Adipocyte (in vitro differentiated cells): ENCODE measurements at regions not wholly inside any gene's neighbourhood (a gene's known extent, or its start where the extent isn't known, plus 50 kb on each side); places are given as distances from the start of the nearest gene placed in this dataset.

Experiments used
- DNase-seq: peaks from one replicate; pipeline ENCODE4 v3.0.0-alpha.2; 2015; ENCODE audit warnings: low read depth
- H3K27me3 ChIP-seq: replicated peaks from 2 replicates; pipeline ENCODE4 v1.7.0; 2013; ENCODE audit warnings: mild to moderate bottlenecking, low read length, moderate library complexity; ENCODE audit not compliant: control insufficient read depth, insufficient read depth
- H3K36me3 ChIP-seq: 2 replicates; pipeline ENCODE4 v1.7.0; 2013; ENCODE audit warnings: low read length, mild to moderate bottlenecking, moderate library complexity; ENCODE audit not compliant: control insufficient read depth, insufficient read depth, severe bottlenecking
- H3K4me1 ChIP-seq: 2 replicates; pipeline ENCODE4 v1.7.0; 2013; ENCODE audit warnings: mild to moderate bottlenecking, low read length, moderate library complexity; ENCODE audit not compliant: control insufficient read depth, insufficient read depth
- H3K4me3 ChIP-seq: 2 replicates; pipeline ENCODE4 v1.7.0; 2013; ENCODE audit warnings: mild to moderate bottlenecking, low read length, moderate library complexity
- H3K9ac ChIP-seq: 2 replicates; pipeline ENCODE4 v1.7.0; 2013; ENCODE audit warnings: mild to moderate bottlenecking, low read length, moderate library complexity
- H3K9me3 ChIP-seq: 2 replicates; pipeline ENCODE4 v1.7.0; 2013; ENCODE audit warnings: mild to moderate bottlenecking, low read length, moderate library complexity; ENCODE audit not compliant: control insufficient read depth

DNA sequence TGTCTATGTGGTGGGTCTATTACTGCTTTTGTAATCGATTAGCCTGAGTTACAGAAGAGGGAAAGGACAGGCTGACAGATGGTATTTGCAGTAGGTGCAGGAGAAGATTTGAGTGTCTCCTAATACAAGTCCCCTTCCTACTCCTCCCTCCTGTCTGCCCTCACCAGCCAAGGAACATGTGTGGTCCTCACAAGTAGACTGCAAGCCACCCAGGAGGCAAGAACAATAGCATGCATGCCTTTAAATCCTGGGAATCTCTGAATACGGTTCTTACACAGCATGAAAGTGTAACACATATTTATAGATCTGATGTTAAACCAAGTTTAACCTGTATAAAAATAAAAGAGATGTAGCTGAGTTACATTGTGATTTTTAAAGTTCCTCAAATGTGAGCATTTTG is 117.0 kb downstream of the PTCSC3 start:
- Histone ChIP-seq H3K4me1 (no peaks in the 10 kb centered on the region), H3K9me3 (no peaks in the 10 kb centered on the region), H3K9ac (no peak overlapping the region), H3K4me3 (no peak overlapping the region), H3K27me3 (peaks cover 8% of the 10 kb centered on the region), H3K36me3 (no peaks in the 10 kb centered on the region)
- no peak for DNase-seq

DNA sequence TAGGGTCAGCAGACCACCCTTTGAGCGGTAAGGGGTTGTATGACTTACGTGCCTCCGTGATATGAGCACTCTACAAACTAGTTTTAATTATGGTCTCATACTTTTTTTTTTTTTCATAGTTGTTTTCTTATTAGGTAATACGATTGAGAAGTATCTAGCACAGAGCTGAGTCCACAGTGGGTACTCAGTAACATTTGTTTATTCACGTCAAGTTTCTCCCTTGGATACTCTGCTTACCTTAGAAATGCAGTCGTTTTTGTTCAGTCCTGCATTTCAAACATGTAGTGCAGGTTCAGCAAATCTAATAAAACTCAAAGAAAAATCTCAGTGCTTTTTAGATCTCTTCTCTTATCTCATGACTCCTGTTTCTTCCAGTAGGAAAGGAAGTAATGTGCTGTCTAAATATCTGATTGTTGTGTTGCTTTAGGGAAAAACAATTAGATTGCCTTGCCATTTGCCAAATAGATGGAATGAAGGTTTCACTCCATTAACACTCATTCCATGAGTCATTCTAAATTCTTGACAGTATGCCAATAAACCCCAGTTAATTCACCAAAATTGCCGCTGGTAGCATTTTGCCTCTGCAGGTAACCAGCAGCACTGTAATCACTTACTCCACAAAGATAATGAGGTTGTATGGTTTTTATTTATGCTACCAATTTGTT is 118.9 kb downstream of the PTCSC3 start:
- Histone ChIP-seq H3K4me1 (no peaks in the 10 kb centered on the region), H3K27me3 (peaks cover 8% of the 10 kb centered on the region)

GRCh38 chr14:36056845-36057244 is 119.7 kb downstream of the PTCSC3 start:
- no peak overlapping the region for H3K9ac ChIP-seq
- H3K9me3 ChIP-seq: no peaks in the 10 kb centered on the region
- H3K36me3 ChIP-seq: no peaks in the 10 kb centered on the region
- DNase-seq: no peak
- H3K27me3 ChIP-seq: peaks cover 11% of the 10 kb centered on the region
- H3K4me3 ChIP-seq: no peak overlapping the region
- no peaks in the 10 kb centered on the region for H3K4me1 ChIP-seq

More for the DNA sequence above, 118.9 kb downstream of the PTCSC3 start:
- no peak for DNase-seq
- Histone ChIP-seq H3K4me3 (no peak overlapping the region), H3K9me3 (no peaks in the 10 kb centered on the region), H3K9ac (no peak overlapping the region), H3K36me3 (no peaks in the 10 kb centered on the region)

GRCh38 chr14:36055681-36056225 is 120.8 kb downstream of the PTCSC3 start:
- H3K4me1 ChIP-seq: no peaks in the 10 kb centered on the region
- H3K4me3 ChIP-seq: no peak overlapping the region
- DNase-seq: no peak
- no peaks in the 10 kb centered on the region for H3K9me3 ChIP-seq
- peaks cover 11% of the 10 kb centered on the region for H3K27me3 ChIP-seq
- no peak overlapping the region for H3K9ac ChIP-seq
- H3K36me3 ChIP-seq: no peaks in the 10 kb centered on the region

- H3K27me3 ChIP-seq: peaks cover 10% of the 10 kb centered on the region
- H3K36me3 ChIP-seq: no peaks in the 10 kb centered on the region
- H3K4me3 ChIP-seq: no peak overlapping the region
- H3K4me1 ChIP-seq: no peaks in the 10 kb centered on the region
- H3K9ac ChIP-seq: no peak overlapping the region
- H3K9me3 ChIP-seq: no peaks in the 10 kb centered on the region
- no peak for DNase-seq
Observed at GRCh38 chr14:36055052-36055378, 121.5 kb downstream of the PTCSC3 start.

DNA sequence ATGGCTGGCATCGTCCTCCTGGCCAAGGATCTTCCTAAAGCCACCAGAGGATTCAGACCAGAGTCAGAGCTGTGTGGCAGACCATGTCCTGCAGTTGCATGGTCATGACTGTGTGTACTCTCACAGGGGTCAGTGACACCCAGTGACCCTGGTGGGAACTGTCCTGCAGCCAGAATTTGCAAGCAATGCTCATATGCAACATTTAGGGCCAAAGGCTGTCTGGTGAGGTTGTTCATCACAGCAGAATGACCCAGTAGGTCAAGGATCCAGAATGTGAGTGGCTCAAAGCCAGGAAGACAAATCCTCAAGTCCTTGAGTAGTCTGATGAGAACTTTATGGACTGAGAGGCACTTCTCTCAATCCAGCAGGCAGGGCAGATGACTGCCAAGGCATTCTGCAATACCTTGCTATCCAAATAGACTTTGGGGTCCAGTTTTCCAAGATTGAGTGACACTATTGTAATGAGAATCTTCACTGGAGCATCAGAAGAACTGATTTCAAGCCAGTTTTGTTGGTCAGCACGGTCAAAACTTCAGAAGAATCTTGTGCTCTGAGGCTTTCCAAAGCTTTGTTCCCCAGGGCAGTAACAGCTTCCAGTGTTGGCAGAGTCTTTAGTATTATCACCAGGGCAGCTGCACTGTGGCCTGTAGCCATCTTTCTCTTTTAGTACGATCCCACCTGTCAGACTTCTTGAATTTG is 122.0 kb downstream of the PTCSC3 start:
- H3K9me3 ChIP-seq: no peaks in the 10 kb centered on the region
- peaks cover 5% of the 10 kb centered on the region for H3K27me3 ChIP-seq
- no peak overlapping the region for H3K4me3 ChIP-seq
- no peaks in the 10 kb centered on the region for H3K36me3 ChIP-seq
- H3K4me1 ChIP-seq: no peaks in the 10 kb centered on the region
- no peak for DNase-seq
- no peak overlapping the region for H3K9ac ChIP-seq

DNA sequence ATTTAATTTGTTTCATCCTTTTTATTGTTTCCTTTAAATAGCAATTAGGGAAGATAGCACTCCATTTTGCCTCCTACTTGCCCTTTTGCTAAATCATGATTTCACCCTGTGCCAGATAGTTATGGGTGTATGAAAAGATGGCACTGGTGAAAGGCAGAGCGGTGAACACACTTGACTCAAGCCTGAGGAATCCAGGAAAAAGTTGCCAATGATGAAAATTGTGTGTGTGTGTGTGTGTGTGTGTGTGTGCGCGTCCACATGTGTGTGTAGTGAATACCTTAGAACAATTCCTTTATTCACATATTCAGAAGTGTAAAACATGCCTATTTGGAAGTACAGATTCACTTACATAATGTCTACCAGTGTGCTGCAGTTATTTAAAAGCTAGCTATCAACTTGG is 123.8 kb downstream of the PTCSC3 start:
- H3K4me1 ChIP-seq: no peaks in the 10 kb centered on the region
- no peaks in the 10 kb centered on the region for H3K36me3 ChIP-seq
- no peak overlapping the region for H3K4me3 ChIP-seq
- no peak overlapping the region for H3K9ac ChIP-seq
- no peaks in the 10 kb centered on the region for H3K9me3 ChIP-seq
- no peak for DNase-seq
- peaks cover 3% of the 10 kb centered on the region for H3K27me3 ChIP-seq

DNA sequence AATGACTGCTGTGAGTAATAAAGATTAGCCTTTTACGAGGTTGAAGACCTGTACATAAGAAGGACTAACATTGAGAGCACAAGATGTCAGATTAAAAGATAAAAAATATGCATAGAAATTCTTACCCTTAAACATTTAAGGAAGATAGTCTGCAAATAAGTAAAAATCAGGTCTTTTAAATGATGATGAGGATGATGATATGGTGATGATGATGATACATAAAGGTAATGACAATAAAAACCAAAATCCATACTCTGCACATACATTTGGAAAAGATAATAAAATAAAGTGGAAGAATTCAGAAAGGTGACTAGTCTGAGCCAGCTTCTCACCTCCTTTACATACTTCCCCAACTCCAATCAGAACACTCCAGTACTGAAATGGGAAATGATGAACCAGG is 124.5 kb downstream of the PTCSC3 start:
- H3K4me3 ChIP-seq: no peak overlapping the region
- no peaks in the 10 kb centered on the region for H3K4me1 ChIP-seq
- H3K27me3 ChIP-seq: peaks cover 3% of the 10 kb centered on the region
- H3K9ac ChIP-seq: no peak overlapping the region
- H3K9me3 ChIP-seq: no peaks in the 10 kb centered on the region
- no peaks in the 10 kb centered on the region for H3K36me3 ChIP-seq
- no peak for DNase-seq

GRCh38 chr14:36048667-36049066 is 127.9 kb downstream of the PTCSC3 start:
- no peaks in the 10 kb centered on the region for H3K4me1 ChIP-seq
- no peak overlapping the region for H3K9ac ChIP-seq
- no peaks in the 10 kb centered on the region for H3K36me3 ChIP-seq
- DNase-seq: no peak
- no peaks in the 10 kb centered on the region for H3K9me3 ChIP-seq
- H3K27me3 ChIP-seq: peaks cover 3% of the 10 kb centered on the region
- no peak overlapping the region for H3K4me3 ChIP-seq

DNA sequence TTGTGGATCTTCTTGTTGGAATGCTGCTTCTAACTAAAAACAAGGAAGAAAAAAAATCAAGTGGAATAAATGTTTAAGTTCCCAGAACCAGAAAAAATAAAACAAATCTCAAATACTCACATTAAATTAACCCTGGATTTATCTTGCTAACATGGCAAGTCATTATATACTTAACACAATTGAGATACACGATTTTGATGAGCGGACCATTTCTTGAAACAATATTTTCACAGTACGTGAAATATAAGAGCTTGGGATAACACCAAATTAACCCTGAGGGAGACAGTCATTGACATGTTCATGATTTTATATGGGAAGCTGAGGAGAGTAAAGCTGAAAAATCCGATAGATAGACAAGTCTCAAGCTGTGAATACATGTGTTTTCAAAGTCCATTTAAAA is 128.6 kb downstream of the PTCSC3 start:
- H3K9me3 ChIP-seq: no peaks in the 10 kb centered on the region
- no peaks in the 10 kb centered on the region for H3K4me1 ChIP-seq
- no peaks in the 10 kb centered on the region for H3K36me3 ChIP-seq
- no peak for DNase-seq
- no peak overlapping the region for H3K9ac ChIP-seq
- peaks cover 3% of the 10 kb centered on the region for H3K27me3 ChIP-seq
- H3K4me3 ChIP-seq: no peak overlapping the region

GRCh38 chr14:36035675-36036074 is 140.8 kb downstream of the PTCSC3 start:
- Histone ChIP-seq H3K9ac (no peak overlapping the region), H3K27me3 (no peaks in the 10 kb centered on the region), H3K36me3 (no peaks in the 10 kb centered on the region), H3K4me3 (no peak overlapping the region), H3K4me1 (no peaks in the 10 kb centered on the region), H3K9me3 (no peaks in the 10 kb centered on the region)
- no peak for DNase-seq
